Breast epithelium (tissue), 4 donors: ENCODE measurements at regions not wholly inside any gene's neighbourhood (a gene's known extent, or its start where the extent isn't known, plus 50 kb on each side); places are given as distances from the start of the nearest gene placed in this dataset.
"Not testable (repeated sequence)": the region's sequence is repeated elsewhere in the genome, so short reads cannot be mapped to it uniquely, and the experiment has no call there.

Source experiments
- DNase-seq, 2 donors: peaks; one replicate each; pipeline ENCODE4 v3.0.0-alpha.2; 2019; ENCODE audit warnings: low spot score in 2 of 2
- H3K27ac ChIP-seq, 2 donors: fragments of 200-600 bp; sonication (generic) in 1 of 2; one replicate each; pipeline ENCODE4 v1.5.1; 2016 to 2019; ENCODE audit warnings: mild to moderate bottlenecking in 1 of 2
- H3K27me3 ChIP-seq, 2 donors: fragments of 200-600 bp; sonication (generic) in 1 of 2; one replicate each; pipeline versions ENCODE4 v1.5.1 to v1.6.0; 2017 to 2019; ENCODE audit warnings: control low read depth in 1 of 2, mild to moderate bottlenecking in 1 of 2
- H3K36me3 ChIP-seq: fragments of 200-600 bp; one replicate; pipeline ENCODE4 v1.5.1; 2019
- H3K4me1 ChIP-seq, 2 donors: fragments of 200-600 bp; sonication (generic); one replicate each; pipeline ENCODE4 v1.5.1; 2016 to 2019; ENCODE audit warnings: control low read depth in 1 of 2
- H3K4me3 ChIP-seq, 3 donors: fragments of 200-600 bp; sonication (generic); 1 replicate in 2 of 3; 2 replicates in 1 of 3; pipeline ENCODE4 v1.5.1; 2016 to 2019; ENCODE audit warnings: mild to moderate bottlenecking in 3 of 3, moderate library complexity in 2 of 3
- H3K9me3 ChIP-seq, 2 donors: fragments of 200-600 bp; sonication (generic) in 1 of 2; one replicate each; pipeline ENCODE4 v1.5.1; 2016 to 2019; ENCODE audit warnings: control low read depth in 1 of 2
- POLR2A ChIP-seq: fragments of 450-650 bp; IDR thresholded peaks from one replicate; pipeline ENCODE4 v1.6.1; 2016; ENCODE audit warnings: antibody characterized with exemption, mild to moderate bottlenecking, moderate library complexity
- POLR2AphosphoS5 ChIP-seq, 3 donors: sonication (generic); formaldehyde crosslinking; IDR thresholded peaks; one replicate each; pipeline ENCODE4 v1.6.1; 2017; ENCODE audit warnings: antibody characterized with exemption in 3 of 3
- intact Hi-C: fragments of 100-400 bp; cut with DNase I; formaldehyde crosslinking; loops from one replicate; pipeline ENCODE4 v1.15.1; 2023; ENCODE audit warnings: low total_unique reads
- TF ChIP-seq, protein P1 (sequence below), 3 donors: fragments of 450-650 bp; IDR thresholded peaks; one replicate each; pipeline ENCODE4 v1.5.1; 2016 to 2017; ENCODE audit warnings: antibody characterized with exemption in 3 of 3, mild to moderate bottlenecking in 3 of 3, moderate library complexity in 3 of 3

DNA sequence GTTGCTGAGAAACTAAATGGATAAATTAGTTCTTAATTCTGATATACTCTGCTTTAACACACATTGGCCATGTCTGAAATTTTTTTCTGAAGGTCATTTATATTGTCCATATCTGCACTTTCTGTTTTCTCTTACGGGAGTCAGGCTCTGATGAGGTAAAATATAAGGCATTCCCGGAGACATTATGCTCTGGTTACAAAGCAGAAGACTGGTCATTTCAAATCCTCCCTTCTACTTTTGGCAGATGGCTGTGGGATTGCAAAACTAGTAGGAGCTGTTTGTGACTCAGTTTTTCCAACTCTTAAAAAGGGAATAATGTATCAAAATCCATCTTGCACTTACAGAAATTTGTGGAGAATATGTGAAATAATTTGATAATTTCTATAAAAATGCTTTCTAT is 92.2 kb upstream of the CPHXL start:
- no peak overlapping the region for H3K4me3 ChIP-seq
- TF ChIP-seq, protein P1, sequence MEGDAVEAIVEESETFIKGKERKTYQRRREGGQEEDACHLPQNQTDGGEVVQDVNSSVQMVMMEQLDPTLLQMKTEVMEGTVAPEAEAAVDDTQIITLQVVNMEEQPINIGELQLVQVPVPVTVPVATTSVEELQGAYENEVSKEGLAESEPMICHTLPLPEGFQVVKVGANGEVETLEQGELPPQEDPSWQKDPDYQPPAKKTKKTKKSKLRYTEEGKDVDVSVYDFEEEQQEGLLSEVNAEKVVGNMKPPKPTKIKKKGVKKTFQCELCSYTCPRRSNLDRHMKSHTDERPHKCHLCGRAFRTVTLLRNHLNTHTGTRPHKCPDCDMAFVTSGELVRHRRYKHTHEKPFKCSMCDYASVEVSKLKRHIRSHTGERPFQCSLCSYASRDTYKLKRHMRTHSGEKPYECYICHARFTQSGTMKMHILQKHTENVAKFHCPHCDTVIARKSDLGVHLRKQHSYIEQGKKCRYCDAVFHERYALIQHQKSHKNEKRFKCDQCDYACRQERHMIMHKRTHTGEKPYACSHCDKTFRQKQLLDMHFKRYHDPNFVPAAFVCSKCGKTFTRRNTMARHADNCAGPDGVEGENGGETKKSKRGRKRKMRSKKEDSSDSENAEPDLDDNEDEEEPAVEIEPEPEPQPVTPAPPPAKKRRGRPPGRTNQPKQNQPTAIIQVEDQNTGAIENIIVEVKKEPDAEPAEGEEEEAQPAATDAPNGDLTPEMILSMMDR (IDR thresholded peaks at IDR 0.05), result no peak
- no peak for TF ChIP-seq POLR2A
- TF ChIP-seq POLR2AphosphoS5 (IDR thresholded peaks at IDR 0.05), result no peak
- H3K27me3 ChIP-seq, result no peaks in the 10 kb centered on the region
- no peaks in the 10 kb centered on the region for H3K4me1 ChIP-seq
- intact Hi-C loops, result no loop called here
- no peaks in the 10 kb centered on the region for H3K9me3 ChIP-seq
- H3K27ac ChIP-seq, result no peak overlapping the region
- DNase-seq, result no peak
- H3K36me3 ChIP-seq, result no peaks in the 10 kb centered on the region

DNA sequence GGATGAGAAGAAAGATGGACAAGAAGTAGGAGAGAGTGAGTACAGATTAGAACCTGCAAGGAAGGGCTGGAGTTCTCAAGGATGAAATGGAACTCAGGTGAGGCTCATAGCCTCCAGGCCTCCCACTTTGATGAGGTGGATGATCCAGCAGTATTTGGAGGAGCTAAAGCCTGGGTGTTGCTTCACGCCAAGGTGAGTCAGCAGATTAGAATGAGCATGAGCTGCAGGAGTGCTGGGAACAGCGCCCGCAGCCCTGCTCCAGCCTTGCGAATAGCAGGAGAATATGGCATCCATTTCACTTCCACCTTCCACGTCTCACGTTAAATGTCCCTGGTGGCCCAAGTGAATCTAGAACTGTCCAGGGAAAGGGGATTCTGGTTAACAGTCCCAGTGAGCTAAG is 94.4 kb upstream of the CPHXL start:
- TF ChIP-seq POLR2A (no peak), POLR2AphosphoS5 (IDR thresholded peaks at IDR 0.05) (no peak)
- TF ChIP-seq, protein P1 (IDR thresholded peaks at IDR 0.05), result no peak
- Histone ChIP-seq H3K27me3 (no peaks in the 10 kb centered on the region), H3K36me3 (no peaks in the 10 kb centered on the region), H3K4me3 (no peak overlapping the region), H3K9me3 (no peaks in the 10 kb centered on the region), H3K27ac (no peak overlapping the region), H3K4me1 (no peaks in the 10 kb centered on the region)
- DNase-seq, result no peak
- intact Hi-C loops, result no loop called here

DNA sequence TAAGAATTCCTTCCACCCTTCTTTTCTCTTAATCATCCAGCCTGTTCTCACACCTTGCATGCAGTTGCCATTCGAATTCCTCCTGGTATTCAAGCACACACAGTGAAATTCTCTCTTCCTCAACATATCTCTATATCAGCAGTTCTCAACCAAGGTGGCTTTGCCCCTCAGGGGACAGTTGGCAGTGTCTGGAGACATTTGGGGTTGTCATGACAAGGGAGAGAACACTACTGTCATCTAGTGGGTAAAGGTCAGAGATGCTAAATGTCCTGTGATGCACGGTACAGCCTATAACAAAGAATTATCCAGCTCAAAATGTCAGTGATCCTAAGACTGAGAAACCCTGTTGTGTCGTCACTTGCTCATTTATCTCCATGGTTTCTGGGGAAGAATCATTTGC is 94.8 kb upstream of the CPHXL start:
- Histone ChIP-seq H3K27me3 (no peaks in the 10 kb centered on the region), H3K9me3 (no peaks in the 10 kb centered on the region), H3K4me3 (no peak overlapping the region), H3K36me3 (no peaks in the 10 kb centered on the region), H3K4me1 (no peaks in the 10 kb centered on the region), H3K27ac (no peak overlapping the region)
- TF ChIP-seq POLR2AphosphoS5 (IDR thresholded peaks at IDR 0.05) (no peak), POLR2A (no peak)
- TF ChIP-seq, protein P1 (IDR thresholded peaks at IDR 0.05), result no peak
- no peak for DNase-seq
- intact Hi-C loops, result no loop called here

DNA sequence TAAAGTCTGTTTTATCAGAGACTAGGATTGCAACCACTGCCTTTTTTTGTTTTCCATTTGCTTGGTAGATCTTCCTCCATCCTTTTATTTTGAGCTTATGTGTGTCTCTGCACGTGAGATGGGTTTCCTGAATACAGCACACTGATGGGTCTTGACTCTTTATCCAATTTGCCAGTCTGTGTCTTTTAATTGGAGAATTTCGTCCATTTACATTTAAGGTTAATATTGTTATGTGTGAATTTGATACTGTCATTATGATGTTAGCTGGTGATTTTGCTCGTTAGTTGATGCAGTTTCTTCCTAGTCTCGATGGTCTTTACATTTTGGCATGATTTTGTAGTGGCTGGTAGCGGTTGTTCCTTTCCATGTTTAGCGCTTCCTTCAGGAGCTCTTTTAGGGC is 99.5 kb upstream of the CPHXL start:
- intact Hi-C loops, H3K4me3 ChIP-seq, H3K4me1 ChIP-seq: not testable (repeated sequence)

DNA sequence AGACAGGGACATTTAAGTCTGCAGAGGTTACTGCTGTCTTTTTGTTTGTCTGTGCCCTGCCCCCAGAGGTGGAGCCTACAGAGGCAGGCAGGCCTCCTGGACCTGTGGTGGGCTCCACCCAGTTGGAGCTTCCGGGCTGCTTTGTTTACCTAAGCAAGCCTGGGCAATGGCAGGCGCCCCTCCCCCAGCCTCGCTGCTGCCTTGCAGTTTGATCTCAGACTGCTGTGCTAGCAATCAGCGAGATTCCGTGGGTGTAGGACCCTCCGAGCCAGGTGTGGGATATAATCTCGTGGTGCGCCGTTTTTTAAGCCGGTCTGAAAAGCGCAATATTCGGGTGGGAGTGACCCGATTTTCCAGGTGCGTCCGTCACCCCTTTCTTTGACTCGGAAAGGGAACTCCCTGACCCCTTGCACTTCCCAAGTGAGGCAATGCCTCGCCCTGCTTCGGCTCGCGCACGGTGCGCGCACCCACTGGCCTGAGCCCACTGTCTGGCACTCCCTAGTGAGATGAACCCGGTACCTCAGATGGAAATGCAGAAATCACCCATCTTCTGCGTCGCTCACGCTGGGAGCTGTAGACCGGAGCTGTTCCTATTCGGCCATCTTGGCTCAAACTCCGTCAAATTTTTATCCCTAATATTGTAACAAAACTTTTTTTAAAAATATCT is 101.2 kb upstream of the CPHXL start:
- peaks cover 2 to 38% of the 10 kb centered on the region in 2 donors for H3K9me3 ChIP-seq
- H3K27ac ChIP-seq, H3K4me3 ChIP-seq, DNase-seq, H3K27me3 ChIP-seq, intact Hi-C loops, H3K4me1 ChIP-seq, H3K36me3 ChIP-seq: not testable (repeated sequence)

More for the DNA sequence above, 99.5 kb upstream of the CPHXL start:
- not testable (repeated sequence) for H3K27ac ChIP-seq, H3K36me3 ChIP-seq, DNase-seq, H3K27me3 ChIP-seq
- H3K9me3 ChIP-seq, result peaks cover 0 to 27% of the 10 kb centered on the region in 2 donors

DNA sequence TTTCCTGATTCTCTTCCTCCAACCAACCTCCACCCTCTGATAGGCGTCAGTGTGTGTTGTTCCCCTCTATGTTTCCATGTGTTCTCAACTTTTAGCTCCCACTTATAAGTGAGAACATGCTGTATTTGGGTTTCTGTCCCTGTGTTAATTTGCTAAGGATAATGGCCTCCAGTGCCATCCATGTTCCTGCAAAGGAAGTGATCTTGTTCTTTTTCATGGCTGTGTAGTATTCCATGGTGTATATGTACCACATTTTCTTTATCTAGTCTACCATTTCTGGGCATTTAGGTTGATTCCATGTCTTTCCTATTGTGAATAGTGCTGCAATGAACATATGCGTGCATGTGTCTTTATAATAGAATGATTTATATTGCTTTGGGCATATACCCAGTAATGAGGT is 107.1 kb upstream of the CPHXL start:
- DNase-seq, H3K27me3 ChIP-seq, H3K27ac ChIP-seq, H3K4me3 ChIP-seq, H3K36me3 ChIP-seq, intact Hi-C loops, H3K4me1 ChIP-seq: not testable (repeated sequence)
- peaks cover 3 to 44% of the 10 kb centered on the region in 2 donors for H3K9me3 ChIP-seq
